ENCODE measurements at regions not wholly inside any gene's neighbourhood (a gene's known extent, or its start where the extent isn't known, plus 50 kb on each side); places are given as distances from the start of the nearest gene placed in this dataset.

GRCh38 chr1:191414981-191415640 is 743.2 kb upstream of the RGS18 start:
- no peak for TF ChIP-seq CTCF (optimal IDR thresholded peaks at IDR 0.05 in 1 of 3, IDR thresholded peaks at IDR 0.05 in 1 of 3, conservative IDR thresholded peaks at IDR 0.05 in 1 of 3; ENCODE audit: extremely low read depth in 1 of 3, insufficient read depth in 2 of 3, low read length in 3 of 3)
- TF ChIP-seq EZH2 (IDR thresholded peaks at IDR 0.05; ENCODE audit: low read length) = no peak

Data from keratinocyte (primary cell).